H1 (cell line): ENCODE measurements at regions not wholly inside any gene's neighbourhood (a gene's known extent, or its start where the extent isn't known, plus 50 kb on each side); places are given as distances from the start of the nearest gene placed in this dataset.

Source experiments
- CTCF ChIA-PET: fragments of 300-600 bp; sonication (Branson Sonifier 250); formaldehyde crosslinking; loops from one replicate; lab custom pipeline; 2021; ENCODE audit not compliant: partially characterized antibody; lab: Charles Lee
- POLR2A ChIA-PET: fragments of 300-600 bp; sonication (Branson Sonifier 250); formaldehyde crosslinking; loops from one replicate; lab custom pipeline; 2021; ENCODE audit warnings: inconsistent platforms; ENCODE audit not compliant: partially characterized antibody; lab: Charles Lee
- DNase-seq, 2 experiments: peaks; one replicate each; pipeline versions ENCODE4 v3.0.0 to v3.0.0-alpha.2; 2010 to 2022; ENCODE audit warnings: low spot score in 2 of 2, low read depth in 1 of 2, mixed read lengths in 1 of 2
- FAIRE-seq: peaks from 2 replicates; lab custom pipeline; 2011; peaks lifted over from hg19 to GRCh38; lab: Jason Lieb, UNC
- H2AFZ ChIP-seq: 2 replicates; pipeline ENCODE4 v1.8.1; 2012; ENCODE audit warnings: low read length, inconsistent platforms
- H2AK5ac ChIP-seq: 2 replicates; pipeline ENCODE4 v1.6.1; 2013; ENCODE audit warnings: low read depth, low read length
- H2BK120ac ChIP-seq: replicated peaks from 2 replicates; pipeline ENCODE3; 2013; ENCODE audit warnings: low read depth, low read length, inconsistent platforms
- H2BK12ac ChIP-seq: 2 replicates; pipeline ENCODE4 v1.6.1; 2013; ENCODE audit warnings: low read depth, low read length
- H2BK15ac ChIP-seq: 2 replicates; pipeline ENCODE4 v1.6.1; 2013; ENCODE audit warnings: low read length
- H2BK20ac ChIP-seq: 2 replicates; pipeline ENCODE4 v1.6.1; 2013; ENCODE audit warnings: low read length
- H2BK5ac ChIP-seq: 2 replicates; pipeline ENCODE4 v1.6.1; 2013; ENCODE audit warnings: low read depth, low read length
- H3K14ac ChIP-seq: 2 replicates; pipeline ENCODE4 v1.6.1; 2013; ENCODE audit warnings: inconsistent platforms; ENCODE audit not compliant: insufficient read length
- H3K18ac ChIP-seq: 2 replicates; pipeline ENCODE4 v1.6.1; 2013; ENCODE audit warnings: low read length; ENCODE audit errors: extremely low read depth
- H3K23ac ChIP-seq: 2 replicates; pipeline ENCODE4 v1.6.1; 2013; ENCODE audit warnings: inconsistent platforms; ENCODE audit not compliant: insufficient read length
- H3K23me2 ChIP-seq: 2 replicates; pipeline ENCODE4 v1.6.1; 2013; ENCODE audit warnings: low read depth, low read length
- H3K27ac ChIP-seq: 2 replicates; pipeline ENCODE4 v1.6.1; 2011; ENCODE audit warnings: low read depth, low read length, inconsistent platforms
- H3K27me3 ChIP-seq, 4 experiments: replicated peaks in 1 of 4; 1 replicate in 1 of 4; 2 replicates in 3 of 4; pipeline versions ENCODE4 v1.6.1 to v1.8.1; 2011 to 2013; ENCODE audit warnings: low read length in 3 of 4, mild to moderate bottlenecking in 3 of 4, inconsistent platforms in 2 of 4, mixed read lengths in 2 of 4, moderate library complexity in 1 of 4; ENCODE audit not compliant: control insufficient read depth in 3 of 4, insufficient read depth in 3 of 4; ENCODE audit errors: extremely low read depth in 1 of 4
- H3K36me3 ChIP-seq, 4 experiments: 2 replicates each; pipeline versions ENCODE4 v1.6.1 to v1.8.1; 2011 to 2013; ENCODE audit warnings: mild to moderate bottlenecking in 4 of 4, low read length in 3 of 4, moderate library complexity in 2 of 4, control low read depth in 1 of 4, inconsistent platforms in 1 of 4; ENCODE audit not compliant: insufficient read depth in 4 of 4, control insufficient read depth in 2 of 4
- H3K4ac ChIP-seq: replicated peaks from 2 replicates; pipeline ENCODE3; 2013; ENCODE audit warnings: low read length, low read depth, mixed read lengths, inconsistent platforms; ENCODE audit not compliant: insufficient read length
- H3K4me1 ChIP-seq, 4 experiments: replicated peaks in 1 of 4; 1 replicate in 1 of 4; 2 replicates in 3 of 4; pipeline versions ENCODE4 v1.6.1 to v1.8.1; 2011 to 2013; ENCODE audit warnings: low read length in 3 of 4, inconsistent platforms in 2 of 4, mixed read lengths in 1 of 4; ENCODE audit not compliant: insufficient read depth in 4 of 4, control insufficient read depth in 3 of 4
- H3K4me2 ChIP-seq, 2 experiments: 2 replicates each; pipeline versions ENCODE4 v1.6.1 to v1.8.1; 2011 to 2013; ENCODE audit warnings: low read depth in 2 of 2, low read length in 2 of 2, control low read depth in 1 of 2, inconsistent platforms in 1 of 2, mild to moderate bottlenecking in 1 of 2; ENCODE audit not compliant: insufficient read depth in 1 of 2
- H3K4me3 ChIP-seq, 4 experiments: fragments of 200-600, 300-600 bp in 1 of 4; sonication (generic), shearing (Covaris generic), sonication (Bioruptor Twin) in 1 of 4; 2 replicates each; pipeline versions ENCODE4 v1.5.1 to v1.8.1; 2011 to 2016; ENCODE audit warnings: low read length in 4 of 4, low read depth in 3 of 4, control low read depth in 2 of 4, inconsistent platforms in 2 of 4, mild to moderate bottlenecking in 2 of 4, mixed read lengths in 1 of 4, moderate library complexity in 1 of 4; ENCODE audit not compliant: insufficient read depth in 2 of 4; ENCODE audit errors: extremely low read depth in 1 of 4
- H3K56ac ChIP-seq: replicated peaks from 2 replicates; pipeline ENCODE3; 2013; ENCODE audit warnings: low read depth, mild to moderate bottlenecking, mixed read lengths, low read length, inconsistent platforms; ENCODE audit not compliant: insufficient read length
- H3K79me1 ChIP-seq: 2 replicates; pipeline ENCODE4 v1.6.1; 2013; ENCODE audit warnings: low read depth, low read length, control low read depth
- H3K79me2 ChIP-seq, 2 experiments: 2 replicates each; pipeline versions ENCODE4 v1.6.1 to v1.8.1; 2012 to 2013; ENCODE audit warnings: low read length in 2 of 2, mild to moderate bottlenecking in 2 of 2, inconsistent platforms in 1 of 2; ENCODE audit not compliant: insufficient read depth in 2 of 2, control insufficient read depth in 1 of 2
- H3K9ac ChIP-seq, 4 experiments: replicated peaks in 1 of 4; 1 replicate in 1 of 4; 2 replicates in 3 of 4; pipeline versions ENCODE4 v1.6.1 to v1.8.1; 2011 to 2013; ENCODE audit warnings: low read depth in 3 of 4, low read length in 3 of 4, control low read depth in 2 of 4, mild to moderate bottlenecking in 2 of 4, moderate library complexity in 2 of 4, inconsistent platforms in 1 of 4; ENCODE audit errors: extremely low read depth in 1 of 4
- H3K9me3 ChIP-seq, 2 experiments: 2 replicates each; pipeline versions ENCODE4 v1.6.1 to v1.8.1; 2012 to 2013; ENCODE audit warnings: mild to moderate bottlenecking in 2 of 2, moderate library complexity in 2 of 2, control low read depth in 1 of 2, inconsistent platforms in 1 of 2, low read depth in 1 of 2, low read length in 1 of 2, mixed read lengths in 1 of 2; ENCODE audit not compliant: insufficient read depth in 2 of 2
- H4K20me1 ChIP-seq, 2 experiments: replicated peaks in 1 of 2; 2 replicates each; pipeline versions ENCODE3 to v1.8.1; 2011 to 2013; ENCODE audit warnings: inconsistent platforms in 2 of 2, low read length in 2 of 2, mild to moderate bottlenecking in 1 of 2; ENCODE audit not compliant: insufficient read depth in 2 of 2, control insufficient read depth in 1 of 2
- H4K5ac ChIP-seq: 2 replicates; pipeline ENCODE4 v1.6.1; 2013; ENCODE audit warnings: low read length, low read depth, mixed read lengths, inconsistent platforms; ENCODE audit not compliant: insufficient read length
- H4K8ac ChIP-seq: 2 replicates; pipeline ENCODE4 v1.8.0; 2013; ENCODE audit warnings: mild to moderate bottlenecking, moderate library complexity, low read length, inconsistent platforms; ENCODE audit not compliant: insufficient read depth; ENCODE audit errors: extremely low read depth
- H4K91ac ChIP-seq: replicated peaks from 2 replicates; pipeline ENCODE3; 2013; ENCODE audit warnings: low read length, mixed read lengths, inconsistent platforms; ENCODE audit not compliant: insufficient read length
- CBX5 ChIP-seq: fragments of 300-800, 300-1000 bp; sonication (generic); IDR thresholded peaks from 2 replicates; pipeline ENCODE4 v1.7.1; 2016; ENCODE audit warnings: antibody characterized with exemption, low read length, low read depth
- CEBPB ChIP-seq: IDR thresholded peaks from 2 replicates; pipeline ENCODE4 v1.6.1; 2012; ENCODE audit warnings: low read depth, low read length
- CHD1 ChIP-seq: IDR thresholded peaks from 2 replicates; pipeline ENCODE4 v1.6.1; 2012; ENCODE audit warnings: low read depth, low read length, improper control_type of control experiment
- GTF2F1 ChIP-seq: IDR thresholded peaks from 2 replicates; pipeline ENCODE4 v1.6.1; 2012; ENCODE audit warnings: low read depth, low read length, improper control_type of control experiment, borderline replicate concordance
- KDM1A ChIP-seq: fragments of 200-600, 300-600 bp; sonication (generic); IDR thresholded peaks from 2 replicates; pipeline ENCODE4 v1.7.1; 2016; ENCODE audit warnings: mild to moderate bottlenecking, low read length, borderline replicate concordance
- KDM4A ChIP-seq: IDR thresholded peaks from one replicate; pipeline ENCODE4 v1.7.1; 2012; ENCODE audit warnings: low read depth, mild to moderate bottlenecking, moderate library complexity, low read length, inconsistent platforms; ENCODE audit not compliant: severe bottlenecking
- MAFK ChIP-seq: IDR thresholded peaks from 2 replicates; pipeline ENCODE4 v1.6.1; 2012; ENCODE audit warnings: low read depth, mild to moderate bottlenecking, improper control_type of control experiment, low read length
- SIRT6 ChIP-seq: IDR thresholded peaks from one replicate; pipeline ENCODE4 v1.7.1; 2012; ENCODE audit warnings: low read length, inconsistent platforms
- SRF ChIP-seq: IDR thresholded peaks from 2 replicates; pipeline ENCODE4 v1.6.1; 2011; ENCODE audit warnings: mild to moderate bottlenecking, low read depth, low read length, moderate library complexity
- TBP ChIP-seq: IDR thresholded peaks from 2 replicates; pipeline ENCODE4 v1.6.1; 2011; ENCODE audit warnings: low read depth, low read length, improper control_type of control experiment
- WGBS, 2 experiments: shearing (Covaris generic) in 1 of 2; methylation state at CpG; one replicate each; pipeline versions ENCODE4 v1.1.6 to v1.1.7; 2013 to 2015; ENCODE audit warnings: low lambda C conversion rate in 2 of 2, mixed read lengths in 2 of 2, inconsistent platforms in 1 of 2, low coverage in 1 of 2, missing lambda C conversion rate in 1 of 2; ENCODE audit not compliant: insufficient replicate concordance in 2 of 2, insufficient coverage in 1 of 2, insufficient read length in 1 of 2; ENCODE audit errors: extremely low coverage in 1 of 2, missing lambda C conversion rate in 1 of 2; 5-methylcytosine and 5-hydroxymethylcytosine counted together
- TF ChIP-seq, protein P1 (sequence below): IDR thresholded peaks from 2 replicates; pipeline ENCODE4 v1.6.1; 2012; ENCODE audit warnings: low read length, inconsistent platforms
- TF ChIP-seq, protein P2 (sequence below): IDR thresholded peaks from 2 replicates; pipeline ENCODE4 v1.6.1; 2012; ENCODE audit warnings: inconsistent platforms

DNA sequence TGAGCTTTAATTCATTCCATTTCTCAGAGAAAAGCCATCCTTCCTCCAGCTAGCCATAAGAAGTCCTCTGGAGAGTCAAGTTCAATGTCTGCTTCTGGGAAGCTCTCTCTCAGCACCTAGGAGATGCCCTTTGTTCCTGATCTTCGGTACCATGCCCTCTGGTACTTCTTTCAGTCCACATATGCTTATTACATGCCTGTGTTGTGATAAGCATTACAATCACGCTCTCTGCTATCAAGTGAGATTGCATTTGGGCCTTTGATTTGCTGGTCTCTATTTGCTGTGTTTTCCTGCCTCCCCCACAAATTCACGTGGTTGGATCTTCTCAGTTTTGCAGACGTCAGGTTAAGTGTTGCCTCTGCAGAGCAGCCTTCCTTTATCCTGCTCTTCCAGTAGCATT, 178.1 kb downstream of the TOX3 start (continued):
- TF ChIP-seq KDM1A: no peak

DNA sequence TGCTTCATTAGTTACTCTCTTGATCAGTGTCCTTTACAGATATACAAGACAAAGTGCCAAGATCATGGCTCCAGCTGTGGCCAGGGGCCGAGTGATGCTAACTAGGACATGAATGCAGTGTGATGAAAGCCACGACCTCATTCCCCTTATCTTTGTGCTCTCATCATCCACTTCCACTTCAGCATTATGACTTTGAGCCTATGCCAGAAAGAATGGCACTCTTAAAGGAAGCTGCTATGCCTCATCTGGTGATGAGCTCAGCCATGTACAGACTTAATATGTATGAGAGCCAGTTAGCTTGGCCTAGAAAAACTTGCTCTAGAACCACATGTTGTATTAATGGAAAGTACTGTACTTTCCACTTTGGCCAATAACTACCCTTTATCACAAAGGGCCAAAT, 179.1 kb downstream of the TOX3 start:
- no peak overlapping the region for H3K18ac ChIP-seq
- H3K4ac ChIP-seq: no peak overlapping the region
- H3K4me2 ChIP-seq: no peak overlapping the region
- H3K56ac ChIP-seq: no peak overlapping the region
- no peak overlapping the region for H2BK5ac ChIP-seq
- no peaks in the 10 kb centered on the region for H3K23me2 ChIP-seq
- no peak overlapping the region for H4K5ac ChIP-seq
- H2BK12ac ChIP-seq: no peak overlapping the region
- H4K8ac ChIP-seq: no peak overlapping the region
- no peak overlapping the region for H4K91ac ChIP-seq
- no peaks in the 10 kb centered on the region for H3K79me1 ChIP-seq
- no peak overlapping the region for H2BK20ac ChIP-seq
- no peak overlapping the region for H2BK120ac ChIP-seq
- H3K79me2 ChIP-seq: no peaks in the 10 kb centered on the region
- FAIRE-seq (no peak), DNase-seq (no peak)
- no peaks in the 10 kb centered on the region; a peak in 1 of 4 replicates for H3K9me3 ChIP-seq
- H4K20me1 ChIP-seq: no peaks in the 10 kb centered on the region
- WGBS, 2 experiments: 89% methylated on average over 2 of the region's 2 CpGs; no CpG with 5 or more reads in 1 of the 2 experiments
- no peak overlapping the region for H3K4me3 ChIP-seq
- H3K23ac ChIP-seq: no peak overlapping the region
- H3K36me3 ChIP-seq: no peaks in the 10 kb centered on the region
- no peak overlapping the region for H2AFZ ChIP-seq
- no peak overlapping the region for H3K14ac ChIP-seq
- H2BK15ac ChIP-seq: no peak overlapping the region
- H3K27ac ChIP-seq: no peak overlapping the region
- H3K27me3 ChIP-seq: no peaks in the 10 kb centered on the region
- H2AK5ac ChIP-seq: no peak overlapping the region
- ChIA-PET CTCF (no interaction called here), POLR2A (no interaction called here)
- no peaks in the 10 kb centered on the region for H3K4me1 ChIP-seq
- H3K9ac ChIP-seq: no peak overlapping the region
- TF ChIP-seq MAFK: no peak
- TF ChIP-seq CBX5: no peak
- TF ChIP-seq CHD1: no peak
- no peak for TF ChIP-seq KDM4A
- no peak for TF ChIP-seq GTF2F1
- TF ChIP-seq SRF: no peak
- no peak for TF ChIP-seq CEBPB
- no peak for TF ChIP-seq TBP
- TF ChIP-seq, protein P1, sequence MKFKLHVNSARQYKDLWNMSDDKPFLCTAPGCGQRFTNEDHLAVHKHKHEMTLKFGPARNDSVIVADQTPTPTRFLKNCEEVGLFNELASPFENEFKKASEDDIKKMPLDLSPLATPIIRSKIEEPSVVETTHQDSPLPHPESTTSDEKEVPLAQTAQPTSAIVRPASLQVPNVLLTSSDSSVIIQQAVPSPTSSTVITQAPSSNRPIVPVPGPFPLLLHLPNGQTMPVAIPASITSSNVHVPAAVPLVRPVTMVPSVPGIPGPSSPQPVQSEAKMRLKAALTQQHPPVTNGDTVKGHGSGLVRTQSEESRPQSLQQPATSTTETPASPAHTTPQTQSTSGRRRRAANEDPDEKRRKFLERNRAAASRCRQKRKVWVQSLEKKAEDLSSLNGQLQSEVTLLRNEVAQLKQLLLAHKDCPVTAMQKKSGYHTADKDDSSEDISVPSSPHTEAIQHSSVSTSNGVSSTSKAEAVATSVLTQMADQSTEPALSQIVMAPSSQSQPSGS: no peak
- no peak for TF ChIP-seq SIRT6
- TF ChIP-seq, protein P2, sequence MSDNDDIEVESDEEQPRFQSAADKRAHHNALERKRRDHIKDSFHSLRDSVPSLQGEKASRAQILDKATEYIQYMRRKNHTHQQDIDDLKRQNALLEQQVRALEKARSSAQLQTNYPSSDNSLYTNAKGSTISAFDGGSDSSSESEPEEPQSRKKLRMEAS: no peak
